Astrocyte of the cerebellum (primary cell): ENCODE measurements at regions not wholly inside any gene's neighbourhood (a gene's known extent, or its start where the extent isn't known, plus 50 kb on each side); places are given as distances from the start of the nearest gene placed in this dataset.

ENCODE experiments used
- DNase-seq: peaks from one replicate; pipeline ENCODE4 v3.0.0-alpha.2; 2011; ENCODE audit warnings: low read depth
- H3K4me3 ChIP-seq: 2 replicates; pipeline ENCODE4 v1.5.1; 2011; ENCODE audit warnings: mild to moderate bottlenecking, low read depth, low read length, moderate library complexity
- in situ Hi-C: cut with HindIII; loops from 2 replicates; pipeline ENCODE4 v1.10.0; 2017; ENCODE audit warnings: low sequenced_read_pairs
- TF ChIP-seq, protein P1 (sequence below): IDR thresholded peaks from 2 replicates; pipeline ENCODE4 v1.5.1; 2012; ENCODE audit warnings: low read length, low read depth, moderate library complexity, mild to moderate bottlenecking; ENCODE audit errors: missing control alignments

DNA sequence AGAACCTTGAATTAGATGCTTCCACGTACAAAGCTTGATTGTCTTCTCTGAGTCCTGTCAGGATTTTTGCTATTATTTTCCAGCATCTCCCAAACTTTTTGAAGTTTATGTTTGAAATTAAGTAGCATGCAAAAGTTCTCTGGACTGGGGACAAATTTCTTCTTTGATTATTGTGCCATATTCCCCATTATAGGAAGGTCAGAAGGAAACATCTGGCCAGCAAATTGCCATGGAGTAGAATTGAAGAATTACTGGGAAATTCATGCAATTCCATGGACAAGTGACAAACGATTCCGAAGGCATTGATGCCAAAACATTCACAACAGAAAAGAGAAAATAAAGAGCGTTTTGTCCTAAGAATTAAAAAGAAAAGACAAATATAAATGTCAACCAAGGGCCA, 737.2 kb downstream of the CDH11 start:
- no peak for DNase-seq

DNA sequence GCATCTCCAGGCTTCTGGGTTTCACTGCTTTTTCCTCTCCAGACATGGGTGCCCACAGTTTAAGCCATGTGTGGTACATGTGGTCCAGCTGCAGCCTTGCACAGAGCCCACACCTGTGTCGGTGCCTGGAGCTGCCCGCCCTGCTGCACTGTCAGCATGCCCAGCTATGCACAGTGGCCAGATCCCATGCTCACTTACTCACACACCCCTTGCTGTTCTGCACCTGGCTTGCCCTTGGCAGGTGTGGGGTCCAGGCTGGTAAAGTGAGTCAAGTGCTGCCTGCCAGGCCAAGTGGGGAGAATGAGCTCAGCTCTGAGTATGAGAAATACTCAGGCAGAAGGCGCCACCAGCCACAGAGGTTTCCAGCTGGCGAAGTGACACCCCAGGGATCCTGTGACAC, 739.9 kb downstream of the CDH11 start:
- in situ Hi-C loops: no loop called here
- no peak overlapping the region for H3K4me3 ChIP-seq
- DNase-seq: no peak
- TF ChIP-seq, protein P1, sequence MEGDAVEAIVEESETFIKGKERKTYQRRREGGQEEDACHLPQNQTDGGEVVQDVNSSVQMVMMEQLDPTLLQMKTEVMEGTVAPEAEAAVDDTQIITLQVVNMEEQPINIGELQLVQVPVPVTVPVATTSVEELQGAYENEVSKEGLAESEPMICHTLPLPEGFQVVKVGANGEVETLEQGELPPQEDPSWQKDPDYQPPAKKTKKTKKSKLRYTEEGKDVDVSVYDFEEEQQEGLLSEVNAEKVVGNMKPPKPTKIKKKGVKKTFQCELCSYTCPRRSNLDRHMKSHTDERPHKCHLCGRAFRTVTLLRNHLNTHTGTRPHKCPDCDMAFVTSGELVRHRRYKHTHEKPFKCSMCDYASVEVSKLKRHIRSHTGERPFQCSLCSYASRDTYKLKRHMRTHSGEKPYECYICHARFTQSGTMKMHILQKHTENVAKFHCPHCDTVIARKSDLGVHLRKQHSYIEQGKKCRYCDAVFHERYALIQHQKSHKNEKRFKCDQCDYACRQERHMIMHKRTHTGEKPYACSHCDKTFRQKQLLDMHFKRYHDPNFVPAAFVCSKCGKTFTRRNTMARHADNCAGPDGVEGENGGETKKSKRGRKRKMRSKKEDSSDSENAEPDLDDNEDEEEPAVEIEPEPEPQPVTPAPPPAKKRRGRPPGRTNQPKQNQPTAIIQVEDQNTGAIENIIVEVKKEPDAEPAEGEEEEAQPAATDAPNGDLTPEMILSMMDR: no peak

More for the DNA sequence above, 737.2 kb downstream of the CDH11 start:
- TF ChIP-seq, protein P1: no peak
- H3K4me3 ChIP-seq: no peak overlapping the region
- in situ Hi-C loops: no loop called here

DNA sequence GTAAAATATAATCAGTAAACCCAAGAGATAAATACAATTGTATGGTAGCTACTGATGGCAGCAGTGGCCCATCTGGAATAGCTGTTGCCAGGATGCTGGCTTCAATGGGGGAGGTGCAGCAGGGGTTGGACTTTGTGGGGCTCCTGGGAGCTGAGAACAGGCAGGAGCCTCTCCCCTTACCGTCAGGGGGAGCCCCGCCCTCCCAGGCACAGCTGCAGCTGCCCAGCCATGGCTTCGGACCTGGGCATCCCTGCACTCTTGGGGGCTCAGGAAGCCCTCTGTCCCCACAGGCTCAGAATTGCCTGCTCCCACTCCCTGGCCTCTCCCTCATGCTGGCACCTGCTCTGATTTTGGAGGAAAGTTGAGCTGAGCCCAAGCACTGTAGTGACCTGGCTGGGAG, 741.1 kb downstream of the CDH11 start:
- in situ Hi-C loops: no loop called here
- DNase-seq: no peak
- TF ChIP-seq, protein P1: no peak
- no peak overlapping the region for H3K4me3 ChIP-seq

DNA sequence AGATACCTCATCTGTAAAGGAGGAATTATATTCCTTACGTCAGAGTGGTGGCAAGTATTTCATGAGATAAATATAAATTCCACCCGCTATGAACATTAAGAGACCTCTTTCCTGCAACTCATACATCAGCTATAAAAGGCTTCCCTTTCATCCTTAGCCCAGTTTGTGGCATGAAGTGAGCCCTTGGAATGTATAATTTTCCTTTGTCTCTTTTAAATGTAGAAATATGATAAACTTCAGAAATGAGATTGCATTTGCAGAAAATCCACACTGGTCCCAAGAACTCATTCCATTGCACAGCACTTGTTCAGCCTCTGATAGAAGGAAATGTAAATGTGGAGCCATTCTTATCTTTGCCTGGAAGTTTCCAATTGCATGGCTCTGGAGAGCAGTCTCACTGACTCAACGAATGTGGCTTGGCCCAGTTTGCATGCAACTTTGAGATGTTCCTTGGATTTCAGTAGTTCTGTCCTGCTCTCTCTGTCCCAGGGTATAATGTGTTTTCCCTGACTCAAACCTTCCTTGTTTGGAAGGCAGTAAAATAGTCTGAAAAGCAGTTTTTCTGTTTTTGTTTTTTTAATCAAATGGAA, 746.4 kb downstream of the CDH11 start:
- no peak overlapping the region for H3K4me3 ChIP-seq

DNA sequence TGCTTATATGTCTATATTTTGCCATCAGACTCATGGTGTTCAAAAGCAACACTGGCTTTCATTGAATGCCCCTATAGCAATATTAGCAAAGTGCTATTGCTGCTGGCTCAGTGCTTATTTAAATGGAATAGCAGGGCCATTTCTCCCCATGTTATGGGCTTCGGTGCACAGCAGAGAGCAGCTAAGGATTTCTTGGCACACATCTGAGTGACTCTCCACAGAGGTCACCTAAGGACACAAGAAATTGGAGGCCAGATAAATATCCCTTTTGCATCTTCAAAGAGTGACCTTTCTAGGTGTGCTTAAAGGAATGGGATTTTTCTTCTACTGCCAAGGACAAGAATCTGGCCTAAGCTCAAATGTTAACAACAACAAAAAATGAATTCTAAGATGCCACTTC, 751.8 kb downstream of the CDH11 start:
- no peak overlapping the region for H3K4me3 ChIP-seq
- in situ Hi-C loops: no loop called here
- TF ChIP-seq, protein P1: no peak
- DNase-seq: no peak

More for the DNA sequence above, 746.4 kb downstream of the CDH11 start:
- TF ChIP-seq, protein P1: no peak
- no peak for DNase-seq
- in situ Hi-C loops: loop anchor here (5.0 kb wide), 1 partner anchor 38 kb away; no protein-coding TSS in a partner anchor

DNA sequence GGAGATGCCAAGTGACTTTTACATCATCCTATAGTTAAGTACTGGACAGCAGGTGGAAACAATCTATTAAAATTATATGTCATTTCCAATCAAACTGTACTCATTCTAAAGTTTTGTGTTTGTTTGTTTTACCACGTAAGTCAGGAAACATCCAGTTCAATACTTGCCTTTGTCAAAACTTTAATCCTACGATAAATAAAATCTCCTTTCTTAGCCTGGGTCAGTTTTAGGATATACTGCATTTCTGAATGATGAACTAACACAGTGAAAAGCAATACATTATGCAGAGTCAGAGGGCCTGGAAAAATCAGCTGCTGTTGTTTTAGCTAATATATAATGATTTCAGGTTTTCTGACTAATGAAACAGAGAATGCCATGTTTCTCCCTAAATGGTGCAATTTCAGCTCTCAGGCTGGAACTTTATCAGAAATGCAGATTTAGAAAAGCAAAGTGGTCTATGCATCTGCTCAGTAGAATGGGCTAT, 756.4 kb downstream of the CDH11 start:
- H3K4me3 ChIP-seq: no peak overlapping the region
- no peak for DNase-seq
- TF ChIP-seq, protein P1: no peak
- in situ Hi-C loops: no loop called here
